ENCODE measurements at regions not wholly inside any gene's neighbourhood (a gene's known extent, or its start where the extent isn't known, plus 50 kb on each side); places are given as distances from the start of the nearest gene placed in this dataset.

GRCh38 chr6:41426438-41426851, 91.0 kb downstream of the NCR2 start:
- TF ChIP-seq, protein P1, sequence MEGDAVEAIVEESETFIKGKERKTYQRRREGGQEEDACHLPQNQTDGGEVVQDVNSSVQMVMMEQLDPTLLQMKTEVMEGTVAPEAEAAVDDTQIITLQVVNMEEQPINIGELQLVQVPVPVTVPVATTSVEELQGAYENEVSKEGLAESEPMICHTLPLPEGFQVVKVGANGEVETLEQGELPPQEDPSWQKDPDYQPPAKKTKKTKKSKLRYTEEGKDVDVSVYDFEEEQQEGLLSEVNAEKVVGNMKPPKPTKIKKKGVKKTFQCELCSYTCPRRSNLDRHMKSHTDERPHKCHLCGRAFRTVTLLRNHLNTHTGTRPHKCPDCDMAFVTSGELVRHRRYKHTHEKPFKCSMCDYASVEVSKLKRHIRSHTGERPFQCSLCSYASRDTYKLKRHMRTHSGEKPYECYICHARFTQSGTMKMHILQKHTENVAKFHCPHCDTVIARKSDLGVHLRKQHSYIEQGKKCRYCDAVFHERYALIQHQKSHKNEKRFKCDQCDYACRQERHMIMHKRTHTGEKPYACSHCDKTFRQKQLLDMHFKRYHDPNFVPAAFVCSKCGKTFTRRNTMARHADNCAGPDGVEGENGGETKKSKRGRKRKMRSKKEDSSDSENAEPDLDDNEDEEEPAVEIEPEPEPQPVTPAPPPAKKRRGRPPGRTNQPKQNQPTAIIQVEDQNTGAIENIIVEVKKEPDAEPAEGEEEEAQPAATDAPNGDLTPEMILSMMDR (IDR thresholded peaks at IDR 0.05), result no peak
- TF ChIP-seq POLR2AphosphoS5 (IDR thresholded peaks at IDR 0.05; ENCODE audit: low read depth, low read length), result no peak

Data from Panc1 (cell line).